ENCODE measurements at regions not wholly inside any gene's neighbourhood (a gene's known extent, or its start where the extent isn't known, plus 50 kb on each side); places are given as distances from the start of the nearest gene placed in this dataset.

- POLR2A ChIA-PET, result no interaction called here
- Histone ChIP-seq H2AFZ (ENCODE audit: low read depth, low read length) (no peak overlapping the region), H3K4me1 (replicated peaks in 1 of 2; ENCODE audit: control insufficient read depth in 2 of 2, insufficient read depth in 2 of 2, low read length in 2 of 2) (no peaks in the 10 kb centered on the region), H3K9ac (ENCODE audit: insufficient read depth in 1 of 2, low read depth in 2 of 2, low read length in 2 of 2) (no peak overlapping the region), H3K4me3 (no peak overlapping the region), H3K9me1 (ENCODE audit: control insufficient read depth, insufficient read depth, low read length) (no peaks in the 10 kb centered on the region), H3K9me3 (replicated peaks; ENCODE audit: control insufficient read depth, insufficient read depth, low read depth, low read length) (no peaks in the 10 kb centered on the region), H3K27me3 (ENCODE audit: control insufficient read depth in 2 of 2, insufficient read depth in 2 of 2, low read length in 2 of 2) (no peaks in the 10 kb centered on the region), H3K27ac (ENCODE audit: extremely low read depth, low read depth, low read length) (no peak overlapping the region), H3K4me2 (ENCODE audit: insufficient read depth, low read length) (no peak overlapping the region), H3K36me3 (ENCODE audit: control insufficient read depth, insufficient read depth, low read length) (no peaks in the 10 kb centered on the region), H3K79me2 (ENCODE audit: control insufficient read depth, insufficient read depth, low read length) (no peaks in the 10 kb centered on the region), H4K20me1 (replicated peaks; ENCODE audit: control insufficient read depth, insufficient read depth, low read length) (no peaks in the 10 kb centered on the region)
- WGBS (ENCODE audit: insufficient coverage, low coverage, missing lambda C conversion rate), result 2% methylated on average over 3 of the region's 3 CpGs
- intact Hi-C loops (cut with micrococcal nuclease) (no loop called here), in situ Hi-C loops (cut with MboI) (no loop called here)
- BruUV-seq (replicated peaks), result no TSS peak
- ATAC-seq (no peak), FAIRE-seq (no peak), DNase-seq (ENCODE audit: extremely low read depth in 1 of 4, low spot score in 3 of 4) (no peak)
- CTCF ChIA-PET (ENCODE audit: low intra/inter-chr PET ratio), result no interaction called here
- TF ChIP-seq CEBPG (CRISPR knock-in tag; IDR thresholded peaks at IDR 0.05) (no peak), CEBPG (tag; conservative IDR thresholded peaks at IDR 0.05 in 1 of 2, IDR thresholded peaks at IDR 0.05 in 1 of 2) (peak; percentile 18 to 19; a peak in 1 of 4 replicates), NCOR1 (IDR thresholded peaks at IDR 0.05) (no peak), HDGF (IDR thresholded peaks at IDR 0.05) (no peak), THAP7 (CRISPR knock-in tag; IDR thresholded peaks at IDR 0.05) (no peak), CEBPB (tag; IDR thresholded peaks at IDR 0.05) (peak; percentile 32; the same call in 1 of the 2 replicates)
These were observed 288.3 kb upstream of the NR4A3 start for GRCh38 chr9:99533421-99533820.

GRCh38 chr9:99537996-99538395 lies 283.7 kb upstream of the NR4A3 start:
- FAIRE-seq, result no peak

More at GRCh38 chr9:99537996-99538395, 283.7 kb upstream of the NR4A3 start:
- BruUV-seq (replicated peaks), result no TSS peak
- no peaks in the 10 kb centered on the region for H3K4me1 ChIP-seq (replicated peaks in 1 of 2; ENCODE audit: control insufficient read depth in 2 of 2, insufficient read depth in 2 of 2, low read length in 2 of 2)
- H3K4me2 ChIP-seq (ENCODE audit: insufficient read depth, low read length), result no peak overlapping the region
- intact Hi-C loops (cut with micrococcal nuclease), result no loop called here
- no peaks in the 10 kb centered on the region for H4K20me1 ChIP-seq (replicated peaks; ENCODE audit: control insufficient read depth, insufficient read depth, low read length)
- ChIA-PET CTCF (ENCODE audit: low intra/inter-chr PET ratio) (no interaction called here), POLR2A (no interaction called here)
- no peak overlapping the region for H3K9ac ChIP-seq (ENCODE audit: insufficient read depth in 1 of 2, low read depth in 2 of 2, low read length in 2 of 2)
- H3K9me3 ChIP-seq (replicated peaks; ENCODE audit: control insufficient read depth, insufficient read depth, low read depth, low read length), result no peaks in the 10 kb centered on the region
- H3K9me1 ChIP-seq (ENCODE audit: control insufficient read depth, insufficient read depth, low read length), result no peaks in the 10 kb centered on the region
- no peak overlapping the region for H3K27ac ChIP-seq (ENCODE audit: extremely low read depth, low read depth, low read length)
- TF ChIP-seq POLR2G (IDR thresholded peaks at IDR 0.05; ENCODE audit: low read depth, low read length), result no peak
- TF ChIP-seq ETV1 (tag; conservative IDR thresholded peaks at IDR 0.05; ENCODE audit: low read depth), result no peak
- no peak for TF ChIP-seq BACH1 (tag; IDR thresholded peaks at IDR 0.05)
- no peak for TF ChIP-seq OTX1 (CRISPR knock-in tag; IDR thresholded peaks at IDR 0.05)
- no peak for TF ChIP-seq IRF9 (tag; IDR thresholded peaks at IDR 0.05)
- H3K36me3 ChIP-seq (ENCODE audit: control insufficient read depth, insufficient read depth, low read length), result no peaks in the 10 kb centered on the region
- no peaks in the 10 kb centered on the region for H3K79me2 ChIP-seq (ENCODE audit: control insufficient read depth, insufficient read depth, low read length)
- H3K27me3 ChIP-seq (ENCODE audit: control insufficient read depth in 2 of 2, insufficient read depth in 2 of 2, low read length in 2 of 2), result peaks cover 0 to 3% of the 10 kb centered on the region in 2 experiments; a peak in 1 of 5 replicates
- no peak for DNase-seq (ENCODE audit: extremely low read depth in 1 of 4, low spot score in 3 of 4)
- no peak overlapping the region for H2AFZ ChIP-seq (ENCODE audit: low read depth, low read length)
- no peak for ATAC-seq
- in situ Hi-C loops (cut with MboI), result no loop called here
- no peak overlapping the region for H3K4me3 ChIP-seq
